ENCODE measurements at regions not wholly inside any gene's neighbourhood (a gene's known extent, or its start where the extent isn't known, plus 50 kb on each side); places are given as distances from the start of the nearest gene placed in this dataset.

- TF ChIP-seq POLR2AphosphoS5 (IDR thresholded peaks at IDR 0.05; ENCODE audit: borderline replicate concordance, low read depth, low read length) (no peak), EZH2 (IDR thresholded peaks at IDR 0.05) (no peak), FOXP2 (optimal IDR thresholded peaks at IDR 0.05; ENCODE audit: control extremely low read depth, extremely low read length, insufficient read depth) (no peak)
Observed at GRCh38 chr4:84379917-84380641, 119.0 kb downstream of the NKX6-1 start.
